NCI-H2029 treated with DMSO at 0.1 percent for 48 hours (cell line): ENCODE measurements at regions not wholly inside any gene's neighbourhood (a gene's known extent, or its start where the extent isn't known, plus 50 kb on each side); places are given as distances from the start of the nearest gene placed in this dataset.

Experiments used
- DNase-seq: peaks from one replicate; lab custom pipeline; 2025; lab: John Stamatoyannopoulos, UW

DNA sequence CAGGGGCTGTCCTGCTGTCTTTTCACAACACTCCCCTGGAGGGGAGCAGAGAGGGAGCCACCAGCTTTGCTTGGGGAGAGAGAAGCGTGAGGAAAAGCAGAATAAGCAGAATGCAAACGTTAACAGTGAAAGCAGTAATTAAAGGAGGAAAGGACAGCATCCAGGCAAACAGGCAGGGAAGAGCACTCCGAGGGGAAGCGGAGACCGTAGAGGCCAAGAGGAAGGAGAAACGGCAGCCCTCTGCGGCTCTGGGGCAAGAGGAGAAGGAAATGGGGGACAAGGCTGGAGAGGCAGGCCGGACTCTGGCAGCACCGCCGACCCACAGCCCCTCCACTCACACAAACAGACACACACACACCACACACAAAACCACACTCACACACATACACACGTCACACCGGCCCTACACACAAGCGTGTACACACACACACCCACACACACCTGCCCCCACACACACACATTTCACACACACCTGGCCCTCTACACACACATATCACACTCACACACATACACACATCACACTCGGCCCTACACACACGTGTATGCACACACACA, 449.8 kb downstream of the SOX6 start:
- DNase-seq = no peak

DNA sequence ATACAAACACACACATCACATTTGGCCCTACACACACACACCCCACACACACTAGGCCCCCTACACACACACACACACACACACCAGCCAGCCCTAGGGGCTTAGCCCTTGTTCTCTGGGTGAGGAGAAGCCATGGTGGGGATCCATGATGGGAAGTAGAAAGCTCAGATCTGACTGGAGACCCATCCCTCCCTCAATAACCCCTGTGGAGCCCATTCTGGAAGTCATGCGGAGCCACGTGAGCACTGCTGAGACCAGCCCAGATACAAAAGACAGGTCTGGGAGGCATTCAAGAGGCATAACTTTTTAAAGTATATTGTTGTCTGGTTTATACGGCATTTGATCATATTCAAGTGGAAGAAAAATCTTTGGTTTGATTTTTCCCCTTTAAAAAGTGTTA, 448.5 kb downstream of the SOX6 start:
- no peak for DNase-seq

DNA sequence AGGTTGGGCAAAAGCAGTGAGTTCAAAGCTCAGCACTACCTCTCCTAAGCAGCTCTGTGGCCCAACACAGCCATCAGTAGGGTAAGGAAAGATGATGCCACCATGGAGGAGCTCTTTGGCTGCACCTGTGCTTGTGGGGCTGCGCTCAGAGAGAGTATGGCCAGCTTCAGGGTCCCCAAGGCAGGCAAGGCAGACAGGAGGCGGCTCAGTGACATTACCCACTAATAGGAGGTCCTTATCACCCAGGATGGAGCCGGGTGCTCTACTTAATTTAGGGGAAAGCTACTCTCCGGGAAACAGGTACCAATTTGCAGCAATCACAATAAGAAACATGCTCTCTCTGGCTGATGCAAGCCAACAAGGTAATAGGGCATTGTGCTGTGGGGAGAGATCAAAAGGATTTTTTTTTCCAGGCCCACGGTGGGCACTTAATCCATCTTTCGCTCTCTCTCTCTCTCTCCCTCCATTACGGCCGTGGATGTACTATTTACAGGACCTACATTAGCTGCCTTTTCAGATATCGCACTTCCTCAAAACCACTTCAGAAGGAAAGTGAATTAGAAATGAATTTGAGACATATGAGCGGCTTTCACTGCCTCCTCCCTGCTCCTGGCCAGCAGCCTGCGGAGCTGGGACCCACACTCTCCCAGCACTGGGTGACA, 446.3 kb downstream of the SOX6 start:
- no peak for DNase-seq

DNA sequence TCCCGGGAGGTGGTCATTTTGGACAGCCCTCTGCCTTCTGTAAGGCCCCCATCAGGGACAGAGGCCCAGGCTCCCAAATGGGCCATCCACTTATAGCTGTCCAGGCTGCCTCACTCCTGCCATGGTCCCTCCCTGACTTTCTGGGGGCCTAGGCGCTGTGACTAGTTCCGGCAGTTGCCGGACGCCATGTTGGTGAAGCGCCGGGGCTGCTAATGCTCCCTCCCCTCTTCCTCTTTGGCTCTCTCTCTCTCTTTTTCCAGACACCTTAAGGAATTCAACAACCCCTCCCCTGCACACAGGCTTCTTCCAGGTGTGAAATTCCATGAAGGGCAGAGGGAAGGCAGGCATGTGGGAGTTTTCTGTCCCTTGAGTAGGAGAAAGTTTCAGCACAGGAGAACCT, 445.6 kb downstream of the SOX6 start:
- no peak for DNase-seq

DNA sequence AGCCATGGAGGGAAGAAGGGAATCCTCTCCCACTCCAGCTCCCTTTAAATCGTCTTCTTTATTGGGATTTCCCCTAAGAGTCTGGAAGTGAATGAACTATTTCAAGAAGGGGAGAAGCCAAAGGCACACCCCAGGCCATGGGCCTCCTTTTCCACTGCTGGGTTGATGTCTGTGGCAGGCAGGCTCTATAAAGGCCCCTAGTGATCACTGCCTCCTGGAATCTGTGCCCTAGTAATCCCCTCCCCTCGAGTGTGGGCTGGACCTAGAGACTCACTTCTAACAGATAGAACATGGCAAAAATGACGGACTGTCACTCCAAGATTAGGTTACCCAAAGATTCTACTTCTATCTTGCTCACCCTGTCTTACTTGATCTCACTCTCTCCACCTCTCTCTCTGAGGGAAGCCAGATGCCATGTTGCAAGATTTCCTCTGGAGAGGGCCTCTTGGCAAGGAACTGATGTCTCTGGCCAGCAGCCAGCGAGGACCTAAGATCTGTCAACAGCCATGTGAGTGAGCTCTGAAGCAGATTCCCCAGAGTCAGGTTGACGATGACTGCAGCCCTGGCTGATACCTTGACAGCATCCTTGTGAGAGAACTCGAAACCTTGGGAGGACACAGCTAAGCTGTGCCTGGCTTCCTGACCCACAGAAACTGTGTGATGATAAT, 444.8 kb downstream of the SOX6 start:
- peak; percentile 25 for DNase-seq

DNA sequence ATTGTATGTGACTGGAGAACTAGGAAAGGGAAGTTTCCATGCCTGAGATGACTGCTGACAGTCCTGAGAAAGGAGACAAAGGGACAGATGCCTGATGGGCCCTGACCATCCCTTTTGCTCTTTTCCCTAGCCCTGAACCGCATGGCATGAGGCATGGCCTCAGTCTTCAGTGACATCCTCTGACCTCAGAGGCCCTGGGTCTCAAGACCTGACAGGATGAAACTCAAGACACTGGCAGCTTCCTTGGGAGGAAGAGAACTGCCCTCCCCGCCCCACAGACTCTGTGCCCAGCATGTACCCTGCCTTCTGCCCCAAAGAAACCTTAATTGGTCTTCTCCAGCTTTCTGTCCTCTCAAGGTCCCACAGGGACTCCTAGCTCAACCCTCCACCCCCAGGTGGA, 444.1 kb downstream of the SOX6 start:
- DNase-seq = no peak

DNA sequence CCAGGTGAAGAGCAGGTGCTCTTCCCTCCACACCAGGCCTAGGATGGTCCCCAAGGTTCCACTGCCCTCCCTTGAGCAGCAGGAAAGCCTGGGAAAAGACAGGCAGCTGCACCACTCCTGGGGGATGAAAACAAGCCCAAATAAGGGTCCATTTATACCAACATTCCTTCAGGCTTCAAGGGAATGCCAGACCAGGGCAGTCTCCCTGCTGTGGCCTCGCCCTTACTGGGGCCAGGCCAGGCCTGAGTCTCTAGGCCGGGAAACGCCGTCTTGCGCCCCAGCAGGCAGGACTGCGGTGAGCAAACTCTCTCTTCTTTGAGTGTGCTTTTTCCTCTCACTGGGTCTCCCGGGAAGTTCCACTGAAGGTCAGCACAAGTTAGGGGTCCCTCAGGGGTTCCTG, 443.5 kb downstream of the SOX6 start:
- DNase-seq = no peak

DNA sequence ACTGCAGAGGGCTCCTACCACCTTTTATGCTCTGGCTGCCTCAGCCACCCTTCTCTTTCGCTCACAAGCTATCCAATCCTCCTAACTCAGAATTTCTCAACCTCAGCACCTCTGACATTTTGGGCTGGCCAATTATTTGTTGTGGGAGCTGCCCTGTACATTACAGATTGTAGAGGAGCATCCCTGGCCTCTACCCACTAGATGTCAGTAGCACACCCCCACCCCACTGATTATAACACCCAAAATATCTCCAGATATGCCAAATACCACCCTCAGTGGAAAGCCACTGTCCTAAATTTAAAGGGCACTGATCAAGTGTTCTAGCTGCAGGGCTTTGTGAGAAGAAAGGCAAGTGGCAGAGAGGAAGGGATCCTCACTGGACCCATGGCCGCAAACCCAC, 443.1 kb downstream of the SOX6 start:
- no peak for DNase-seq
